ENCODE measurements at regions not wholly inside any gene's neighbourhood (a gene's known extent, or its start where the extent isn't known, plus 50 kb on each side); places are given as distances from the start of the nearest gene placed in this dataset.

GRCh38 chr5:65068410-65068809 is 299.7 kb downstream of the CWC27 start:
- H3K9me2 ChIP-seq (replicated peaks; ENCODE audit: insufficient read depth, low read length), result no peaks in the 10 kb centered on the region
- no peak for DNase-seq
- H4K20me1 ChIP-seq (ENCODE audit: insufficient read depth, low read length), result no peaks in the 10 kb centered on the region
- no peak overlapping the region for H3K4me3 ChIP-seq (ENCODE audit: low read length)
- H3K4me2 ChIP-seq (ENCODE audit: low read depth, low read length), result no peak overlapping the region
- no peaks in the 10 kb centered on the region for H3K36me3 ChIP-seq (replicated peaks; ENCODE audit: insufficient read depth, low read length)
- H3K27me3 ChIP-seq (replicated peaks; ENCODE audit: insufficient read depth, low read length), result no peaks in the 10 kb centered on the region
- no peaks in the 10 kb centered on the region for H3K4me1 ChIP-seq (ENCODE audit: low read length)
- no peaks in the 10 kb centered on the region for H3F3A ChIP-seq (ENCODE audit: insufficient read depth, low read length)
- no peak overlapping the region for H3K27ac ChIP-seq (ENCODE audit: low read length)
- H3K79me2 ChIP-seq (ENCODE audit: low read length), result no peaks in the 10 kb centered on the region
- H2AFZ ChIP-seq (ENCODE audit: low read length), result no peak overlapping the region
- no peaks in the 10 kb centered on the region for H3K9me3 ChIP-seq (replicated peaks; ENCODE audit: insufficient read depth, low read length)
- TF ChIP-seq EZH2 (optimal IDR thresholded peaks at IDR 0.05; ENCODE audit: low read depth, low read length) (no peak), EZH2phosphoT487 (IDR thresholded peaks at IDR 0.05; ENCODE audit: low read length) (no peak), CTCF (IDR thresholded peaks at IDR 0.05; ENCODE audit: low read length) (no peak)
- no peak overlapping the region for H3K9ac ChIP-seq (ENCODE audit: low read length)

- H3K4me3 ChIP-seq (ENCODE audit: low read length), result no peak overlapping the region
- no peaks in the 10 kb centered on the region for H3K4me1 ChIP-seq (ENCODE audit: low read length)
Measured at GRCh38 chr5:65070026-65070425, 301.3 kb downstream of the CWC27 start.

GRCh38 chr5:65072850-65073249 is 304.1 kb downstream of the CWC27 start:
- TF ChIP-seq CTCF (IDR thresholded peaks at IDR 0.05; ENCODE audit: low read length), result no peak
- TF ChIP-seq EZH2 (optimal IDR thresholded peaks at IDR 0.05; ENCODE audit: low read depth, low read length), result no peak
- TF ChIP-seq EZH2phosphoT487 (IDR thresholded peaks at IDR 0.05; ENCODE audit: low read length), result no peak
- H4K20me1 ChIP-seq (ENCODE audit: insufficient read depth, low read length), result no peaks in the 10 kb centered on the region
- no peaks in the 10 kb centered on the region for H3K36me3 ChIP-seq (replicated peaks; ENCODE audit: insufficient read depth, low read length)
- H2AFZ ChIP-seq (ENCODE audit: low read length), result no peak overlapping the region
- H3K79me2 ChIP-seq (ENCODE audit: low read length), result no peaks in the 10 kb centered on the region
- no peaks in the 10 kb centered on the region for H3K9me3 ChIP-seq (replicated peaks; ENCODE audit: insufficient read depth, low read length)
- no peak overlapping the region for H3K4me3 ChIP-seq (ENCODE audit: low read length)
- no peak for DNase-seq
- no peaks in the 10 kb centered on the region for H3K9me2 ChIP-seq (replicated peaks; ENCODE audit: insufficient read depth, low read length)
- H3F3A ChIP-seq (ENCODE audit: insufficient read depth, low read length), result no peaks in the 10 kb centered on the region
- no peak overlapping the region for H3K4me2 ChIP-seq (ENCODE audit: low read depth, low read length)
- no peaks in the 10 kb centered on the region for H3K27me3 ChIP-seq (replicated peaks; ENCODE audit: insufficient read depth, low read length)
- H3K27ac ChIP-seq (ENCODE audit: low read length), result no peak overlapping the region
- no peak overlapping the region for H3K9ac ChIP-seq (ENCODE audit: low read length)
- H3K4me1 ChIP-seq (ENCODE audit: low read length), result no peaks in the 10 kb centered on the region

More at GRCh38 chr5:65070026-65070425, 301.3 kb downstream of the CWC27 start:
- no peak for DNase-seq
- Histone ChIP-seq H3K9ac (ENCODE audit: low read length) (no peak overlapping the region), H3F3A (ENCODE audit: insufficient read depth, low read length) (no peaks in the 10 kb centered on the region), H3K4me2 (ENCODE audit: low read depth, low read length) (no peak overlapping the region), H4K20me1 (ENCODE audit: insufficient read depth, low read length) (no peaks in the 10 kb centered on the region), H3K27me3 (replicated peaks; ENCODE audit: insufficient read depth, low read length) (no peaks in the 10 kb centered on the region), H3K79me2 (ENCODE audit: low read length) (no peaks in the 10 kb centered on the region), H2AFZ (ENCODE audit: low read length) (no peak overlapping the region), H3K9me3 (replicated peaks; ENCODE audit: insufficient read depth, low read length) (no peaks in the 10 kb centered on the region), H3K27ac (ENCODE audit: low read length) (no peak overlapping the region), H3K36me3 (replicated peaks; ENCODE audit: insufficient read depth, low read length) (no peaks in the 10 kb centered on the region), H3K9me2 (replicated peaks; ENCODE audit: insufficient read depth, low read length) (no peaks in the 10 kb centered on the region)
- TF ChIP-seq EZH2phosphoT487 (IDR thresholded peaks at IDR 0.05; ENCODE audit: low read length) (no peak), EZH2 (optimal IDR thresholded peaks at IDR 0.05; ENCODE audit: low read depth, low read length) (no peak), CTCF (IDR thresholded peaks at IDR 0.05; ENCODE audit: low read length) (no peak)

All from MM.1S (cell line).